ENCODE measurements at regions not wholly inside any gene's neighbourhood (a gene's known extent, or its start where the extent isn't known, plus 50 kb on each side); places are given as distances from the start of the nearest gene placed in this dataset.

GRCh38 chr11:79498667-79499066 lies 57.8 kb upstream of the TENM4 start:
- Histone ChIP-seq H3K4me2 (ENCODE audit: low read length) (no peak overlapping the region), H3K27me3 (ENCODE audit: low read length) (peaks cover 28% of the 10 kb centered on the region), H3K9me3 (ENCODE audit: low read length) (no peaks in the 10 kb centered on the region), H3K27ac (ENCODE audit: low read length) (no peak overlapping the region), H3K4me3 (ENCODE audit: low read length) (no peak overlapping the region), H3K36me3 (ENCODE audit: low read depth, low read length) (no peaks in the 10 kb centered on the region), H4K20me1 (ENCODE audit: low read length) (no peaks in the 10 kb centered on the region), H3F3A (ENCODE audit: low read length, unreplicated experiment) (no peaks in the 10 kb centered on the region), H3K4me1 (ENCODE audit: insufficient read depth, low read length) (no peaks in the 10 kb centered on the region), H3K9me2 (replicated peaks; ENCODE audit: low read length) (no peaks in the 10 kb centered on the region), H2AFZ (ENCODE audit: low read length) (no peak overlapping the region), H3K9ac (ENCODE audit: low read length) (no peak overlapping the region), H3K79me2 (ENCODE audit: low read length) (no peaks in the 10 kb centered on the region)
- ATAC-seq, result no peak
- no peak for DNase-seq
- CTCF ChIA-PET, result no interaction called here
- TF ChIP-seq CTCF (conservative IDR thresholded peaks at IDR 0.05; ENCODE audit: low read depth, low read length) (no peak), EZH2phosphoT487 (IDR thresholded peaks at IDR 0.05; ENCODE audit: borderline replicate concordance, low read length) (no peak), EZH2 (IDR thresholded peaks at IDR 0.05; ENCODE audit: low read length, unreplicated experiment) (no peak)
- intact Hi-C loops (cut with micrococcal nuclease), result no loop called here
- POLR2A ChIA-PET (ENCODE audit: unreplicated experiment), result no interaction called here
- no TSS peak for BruUV-seq (replicated peaks)

GRCh38 chr11:79493555-79494171 lies 52.8 kb upstream of the TENM4 start:
- no peak overlapping the region for H3K4me2 ChIP-seq (ENCODE audit: low read length)
- H2AFZ ChIP-seq (ENCODE audit: low read length), result no peak overlapping the region
- intact Hi-C loops (cut with micrococcal nuclease), result loop anchor here (2.0 kb wide), 1 partner anchor 849 kb away; no protein-coding TSS in a partner anchor
- TF ChIP-seq EZH2 (IDR thresholded peaks at IDR 0.05; ENCODE audit: low read length, unreplicated experiment) (no peak), EZH2phosphoT487 (IDR thresholded peaks at IDR 0.05; ENCODE audit: borderline replicate concordance, low read length) (no peak), CTCF (conservative IDR thresholded peaks at IDR 0.05; ENCODE audit: low read depth, low read length) (peak; percentile 96)
- peak; percentile 79 for ATAC-seq
- CTCF ChIA-PET, result interaction anchor here (0.7 kb wide), 1 partner anchor 93 kb away, joined by 3 read pairs; no protein-coding TSS in a partner anchor
- peaks cover 18% of the 10 kb centered on the region; the same call in 1 of the 2 replicates for H3K27me3 ChIP-seq (ENCODE audit: low read length)
- H3K36me3 ChIP-seq (ENCODE audit: low read depth, low read length), result no peaks in the 10 kb centered on the region
- POLR2A ChIA-PET (ENCODE audit: unreplicated experiment), result no interaction called here
- H3F3A ChIP-seq (ENCODE audit: low read length, unreplicated experiment), result no peaks in the 10 kb centered on the region
- no peaks in the 10 kb centered on the region for H3K9me2 ChIP-seq (replicated peaks; ENCODE audit: low read length)
- no peak overlapping the region for H3K27ac ChIP-seq (ENCODE audit: low read length)
- no TSS peak for BruUV-seq (replicated peaks)
- peak; percentile 83 for DNase-seq
- no peaks in the 10 kb centered on the region for H3K79me2 ChIP-seq (ENCODE audit: low read length)
- H4K20me1 ChIP-seq (ENCODE audit: low read length), result no peaks in the 10 kb centered on the region
- H3K9me3 ChIP-seq (ENCODE audit: low read length), result no peaks in the 10 kb centered on the region
- H3K9ac ChIP-seq (ENCODE audit: low read length), result no peak overlapping the region
- no peaks in the 10 kb centered on the region for H3K4me1 ChIP-seq (ENCODE audit: insufficient read depth, low read length)
- H3K4me3 ChIP-seq (ENCODE audit: low read length), result no peak overlapping the region

- no peaks in the 10 kb centered on the region for H3K9me2 ChIP-seq (replicated peaks; ENCODE audit: low read length)
- no peaks in the 10 kb centered on the region for H3K4me1 ChIP-seq (ENCODE audit: insufficient read depth, low read length)
- no peak for TF ChIP-seq CTCF (conservative IDR thresholded peaks at IDR 0.05; ENCODE audit: low read depth, low read length)
- no peak for TF ChIP-seq EZH2 (IDR thresholded peaks at IDR 0.05; ENCODE audit: low read length, unreplicated experiment)
- TF ChIP-seq EZH2phosphoT487 (IDR thresholded peaks at IDR 0.05; ENCODE audit: borderline replicate concordance, low read length), result no peak
- H3K4me3 ChIP-seq (ENCODE audit: low read length), result no peak overlapping the region
- H3K9me3 ChIP-seq (ENCODE audit: low read length), result no peaks in the 10 kb centered on the region
- DNase-seq (no peak), ATAC-seq (no peak)
- no peak overlapping the region for H3K9ac ChIP-seq (ENCODE audit: low read length)
- no peak overlapping the region for H3K27ac ChIP-seq (ENCODE audit: low read length)
- H2AFZ ChIP-seq (ENCODE audit: low read length), result no peak overlapping the region
- BruUV-seq (replicated peaks), result no TSS peak
- H3F3A ChIP-seq (ENCODE audit: low read length, unreplicated experiment), result no peaks in the 10 kb centered on the region
- intact Hi-C loops (cut with micrococcal nuclease), result loop anchor here (2.0 kb wide), 1 partner anchor 847 kb away; no protein-coding TSS in a partner anchor
- H3K4me2 ChIP-seq (ENCODE audit: low read length), result no peak overlapping the region
- peaks cover 12% of the 10 kb centered on the region; the same call in 1 of the 2 replicates for H3K27me3 ChIP-seq (ENCODE audit: low read length)
- H3K79me2 ChIP-seq (ENCODE audit: low read length), result no peaks in the 10 kb centered on the region
- H3K36me3 ChIP-seq (ENCODE audit: low read depth, low read length), result no peaks in the 10 kb centered on the region
- H4K20me1 ChIP-seq (ENCODE audit: low read length), result no peaks in the 10 kb centered on the region
- CTCF ChIA-PET, result no interaction called here
- POLR2A ChIA-PET (ENCODE audit: unreplicated experiment), result no interaction called here
These were observed 51.2 kb upstream of the TENM4 start for GRCh38 chr11:79492008-79492407.

Measured in PC-3 (cell line).